Stimulated activated naive CD8-positive, alpha-beta T cell treated with anti-CD3 and anti-CD28 coated beads, Interleukin-15, amount 100 ng/mL, for 72 hours (primary cell): ENCODE measurements at regions not wholly inside any gene's neighbourhood (a gene's known extent, or its start where the extent isn't known, plus 50 kb on each side); places are given as distances from the start of the nearest gene placed in this dataset.
"Not testable (repeated sequence)": the region's sequence is repeated elsewhere in the genome, so short reads cannot be mapped to it uniquely, and the experiment has no call there.

ENCODE experiments used
- ATAC-seq: fragments of 150-1000 bp; cut with Tn5 transposase; 2 replicates; pipeline ENCODE4 v1.10.0; 2021; ENCODE audit warnings: mild to moderate bottlenecking, moderate library complexity
- DNase-seq, 2 donors: peaks; one replicate each; pipeline ENCODE4 v3.0.0; 2021 to 2022
- H3K27ac Mint-ChIP-seq, 2 donors: one replicate each; pipeline ENCODE4 v1.8.0; 2022; ENCODE audit warnings: mild to moderate bottlenecking in 2 of 2, mixed read lengths in 2 of 2, moderate library complexity in 2 of 2
- H3K27me3 Mint-ChIP-seq: one replicate; pipeline ENCODE4 v1.8.0; 2022; ENCODE audit warnings: mixed read lengths
- H3K4me1 Mint-ChIP-seq: one replicate; pipeline ENCODE4 v1.8.0; 2022; ENCODE audit warnings: mild to moderate bottlenecking, mixed read lengths
- H3K4me3 Mint-ChIP-seq, 2 donors: one replicate each; pipeline ENCODE4 v1.8.0; 2022; ENCODE audit warnings: mild to moderate bottlenecking in 2 of 2, mixed read lengths in 2 of 2, moderate library complexity in 1 of 2
- H3K9me3 Mint-ChIP-seq, 2 donors: one replicate each; pipeline ENCODE4 v1.8.0; 2022; ENCODE audit warnings: mixed read lengths in 2 of 2

DNA sequence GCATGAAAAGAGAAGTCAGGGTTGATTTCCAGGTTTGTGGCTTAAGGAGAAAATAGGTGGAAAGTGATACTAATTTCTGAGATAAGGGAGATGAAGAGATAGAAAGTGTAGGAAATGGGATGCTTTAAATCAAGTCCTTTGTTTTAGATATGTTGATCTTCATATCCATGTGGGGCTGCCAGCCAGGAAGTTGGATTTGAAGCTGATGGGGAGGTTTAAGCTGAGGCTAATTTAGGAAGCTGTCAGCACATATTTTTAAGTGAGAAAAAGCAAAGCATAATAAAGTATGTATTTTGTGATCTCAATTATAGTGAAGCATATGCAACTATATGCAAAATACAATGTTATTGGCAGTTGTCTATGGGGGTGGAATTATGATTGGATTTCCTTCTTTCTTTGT lies 428.4 kb downstream of the CSNK1G3 start:
- Mint-ChIP-seq H3K4me3 (no peak overlapping the region), H3K27me3 (no peaks in the 10 kb centered on the region), H3K27ac (no peak overlapping the region), H3K9me3 (peaks cover 21 to 44% of the 10 kb centered on the region in 2 donors), H3K4me1 (no peaks in the 10 kb centered on the region)
- no peak for DNase-seq
- no peak for ATAC-seq

DNA sequence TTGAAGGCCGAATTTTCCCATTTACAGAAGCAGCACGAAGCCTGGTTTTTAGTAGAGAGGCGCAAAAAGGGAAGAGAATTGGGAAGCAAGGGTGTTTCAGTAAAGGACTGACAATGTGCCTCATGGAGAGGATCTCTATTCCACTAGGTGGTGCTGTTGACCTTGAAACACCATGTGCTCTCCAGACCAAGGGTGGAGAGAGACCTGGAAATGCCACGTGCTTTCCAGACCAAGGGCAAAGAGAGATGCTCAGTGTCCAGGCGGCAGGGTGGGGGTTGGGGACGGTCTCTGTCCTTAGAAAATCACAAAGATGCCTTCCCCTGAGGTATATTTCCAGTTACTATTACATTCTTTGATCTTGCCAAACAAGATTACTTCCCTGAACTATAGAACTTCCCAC lies 425.3 kb downstream of the CSNK1G3 start:
- Mint-ChIP-seq H3K4me1 (no peaks in the 10 kb centered on the region), H3K27ac (no peak overlapping the region), H3K27me3 (no peaks in the 10 kb centered on the region), H3K9me3 (peaks cover 16 to 38% of the 10 kb centered on the region in 2 donors), H3K4me3 (no peak overlapping the region)
- DNase-seq (no peak), ATAC-seq (no peak)

DNA sequence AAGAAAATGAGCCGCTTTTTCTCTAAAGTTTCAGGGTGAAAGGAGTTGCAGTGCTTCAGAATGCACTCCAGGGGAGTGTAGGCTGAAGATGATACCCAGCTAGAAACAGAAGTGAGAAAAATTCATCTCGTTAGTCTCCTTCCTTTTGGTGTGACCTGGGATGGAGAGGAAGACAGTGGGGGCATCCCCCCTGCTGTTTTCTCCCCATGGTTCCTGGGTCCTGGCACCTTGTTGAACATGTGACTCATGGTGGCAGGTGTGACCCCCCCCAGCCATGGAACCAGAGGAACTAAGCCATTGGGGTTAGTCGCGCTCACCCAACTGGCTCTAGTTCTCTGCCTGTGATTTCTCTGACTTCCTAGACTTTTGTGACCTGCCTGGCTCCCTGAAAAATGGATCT lies 424.6 kb downstream of the CSNK1G3 start:
- peaks cover 16 to 38% of the 10 kb centered on the region in 2 donors for H3K9me3 Mint-ChIP-seq
- H3K27ac Mint-ChIP-seq = no peak overlapping the region
- no peaks in the 10 kb centered on the region for H3K27me3 Mint-ChIP-seq
- H3K4me3 Mint-ChIP-seq = no peak overlapping the region
- no peaks in the 10 kb centered on the region for H3K4me1 Mint-ChIP-seq
- ATAC-seq (no peak), DNase-seq (no peak)

DNA sequence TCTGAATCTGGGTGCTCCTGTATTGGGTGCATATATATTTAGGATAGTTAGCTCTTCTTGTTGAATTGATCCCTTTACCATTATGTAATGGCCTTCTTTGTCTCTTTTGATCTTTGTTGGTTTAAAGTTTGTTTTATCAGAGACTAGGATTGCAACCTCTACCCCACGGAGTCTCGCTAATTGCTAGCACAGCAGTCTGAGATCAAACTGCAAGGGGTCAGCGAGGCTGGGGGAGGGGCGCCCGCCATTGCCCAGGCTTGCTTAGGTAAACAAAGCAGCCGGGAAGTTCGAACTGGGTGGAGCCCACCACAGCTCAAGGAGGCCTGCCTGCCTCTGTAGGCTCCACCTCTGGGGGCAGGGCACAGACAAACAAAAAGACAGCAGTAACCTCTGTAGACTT lies 421.8 kb downstream of the CSNK1G3 start:
- H3K9me3 Mint-ChIP-seq = peaks cover 6 to 31% of the 10 kb centered on the region in 2 donors
- not testable (repeated sequence) for H3K27me3 Mint-ChIP-seq, H3K4me1 Mint-ChIP-seq, H3K27ac Mint-ChIP-seq, H3K4me3 Mint-ChIP-seq, ATAC-seq, DNase-seq

DNA sequence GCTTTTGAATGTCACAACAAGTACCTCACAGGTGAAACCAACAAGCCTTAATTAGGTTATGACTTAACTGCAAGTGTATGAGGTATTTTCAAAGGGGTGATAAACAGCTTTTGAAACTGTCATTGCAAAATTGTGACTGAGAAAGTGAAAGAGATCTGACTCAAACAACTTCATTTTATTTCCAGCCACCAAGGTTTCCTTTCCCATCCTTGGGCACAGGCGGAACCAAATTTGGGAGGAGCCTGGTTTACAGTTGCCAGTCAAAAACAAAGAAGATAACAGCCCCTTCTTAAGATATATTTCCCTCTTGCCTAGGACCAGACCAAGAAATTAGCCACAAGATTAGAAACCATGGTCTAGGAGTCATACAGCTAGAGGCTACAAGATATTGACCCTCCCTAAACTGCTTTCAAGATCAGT lies 417.1 kb downstream of the CSNK1G3 start:
- DNase-seq (peak in 1 of 2 donors; percentile 16), ATAC-seq (peak; percentile 50)

DNA sequence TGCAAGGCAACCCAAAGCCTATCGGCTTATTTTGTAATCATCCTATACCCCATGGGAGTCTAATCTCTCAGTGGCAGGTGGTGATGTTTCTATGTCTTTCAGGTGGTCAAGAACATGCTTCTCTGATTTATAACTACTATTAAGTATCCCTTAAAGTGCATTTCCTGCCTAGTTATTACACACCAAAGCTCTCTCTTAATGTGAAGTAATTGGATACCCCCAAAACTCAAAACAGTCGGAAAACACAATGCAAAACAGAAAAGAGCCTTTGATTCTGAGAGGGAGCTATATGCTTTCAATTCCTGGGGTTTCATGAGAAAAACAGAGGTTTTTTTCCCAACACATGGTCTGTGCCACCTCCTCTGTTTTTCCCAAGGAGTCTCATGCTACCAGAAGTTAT lies 416.4 kb downstream of the CSNK1G3 start:
- no peaks in the 10 kb centered on the region for H3K4me1 Mint-ChIP-seq
- H3K27me3 Mint-ChIP-seq = no peaks in the 10 kb centered on the region
- no peaks in the 10 kb centered on the region for H3K9me3 Mint-ChIP-seq
- ATAC-seq (no peak), DNase-seq (no peak)
- no peak overlapping the region for H3K27ac Mint-ChIP-seq
- H3K4me3 Mint-ChIP-seq = no peak overlapping the region

More for the DNA sequence above, 417.1 kb downstream of the CSNK1G3 start:
- H3K4me1 Mint-ChIP-seq = no peaks in the 10 kb centered on the region
- H3K9me3 Mint-ChIP-seq = no peaks in the 10 kb centered on the region
- H3K27me3 Mint-ChIP-seq = no peaks in the 10 kb centered on the region
- H3K27ac Mint-ChIP-seq = no peak overlapping the region
- no peak overlapping the region for H3K4me3 Mint-ChIP-seq

DNA sequence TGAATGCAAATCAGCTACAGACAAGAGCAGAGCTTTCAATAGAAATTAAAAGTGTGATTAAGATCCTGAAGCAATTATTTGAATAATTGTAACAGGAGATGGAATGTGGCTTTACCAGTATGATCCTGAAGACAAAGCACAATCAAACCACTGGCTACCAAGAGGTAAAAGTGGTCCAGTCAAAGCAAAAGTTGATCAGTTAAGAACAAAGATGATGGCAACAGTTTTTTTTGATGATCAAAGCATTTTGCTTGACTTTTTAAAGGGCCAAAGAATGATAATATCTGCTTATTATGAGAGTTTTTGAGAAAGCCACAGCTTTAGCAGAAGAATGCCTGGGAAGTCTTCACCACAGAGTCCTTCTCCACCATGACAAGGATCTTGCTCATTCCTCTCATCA lies 409.2 kb downstream of the CSNK1G3 start:
- Mint-ChIP-seq H3K4me3 (no peak overlapping the region), H3K27ac (no peak overlapping the region), H3K27me3 (no peaks in the 10 kb centered on the region), H3K9me3 (no peaks in the 10 kb centered on the region), H3K4me1 (no peaks in the 10 kb centered on the region)
- ATAC-seq = no peak
- DNase-seq = no peak

DNA sequence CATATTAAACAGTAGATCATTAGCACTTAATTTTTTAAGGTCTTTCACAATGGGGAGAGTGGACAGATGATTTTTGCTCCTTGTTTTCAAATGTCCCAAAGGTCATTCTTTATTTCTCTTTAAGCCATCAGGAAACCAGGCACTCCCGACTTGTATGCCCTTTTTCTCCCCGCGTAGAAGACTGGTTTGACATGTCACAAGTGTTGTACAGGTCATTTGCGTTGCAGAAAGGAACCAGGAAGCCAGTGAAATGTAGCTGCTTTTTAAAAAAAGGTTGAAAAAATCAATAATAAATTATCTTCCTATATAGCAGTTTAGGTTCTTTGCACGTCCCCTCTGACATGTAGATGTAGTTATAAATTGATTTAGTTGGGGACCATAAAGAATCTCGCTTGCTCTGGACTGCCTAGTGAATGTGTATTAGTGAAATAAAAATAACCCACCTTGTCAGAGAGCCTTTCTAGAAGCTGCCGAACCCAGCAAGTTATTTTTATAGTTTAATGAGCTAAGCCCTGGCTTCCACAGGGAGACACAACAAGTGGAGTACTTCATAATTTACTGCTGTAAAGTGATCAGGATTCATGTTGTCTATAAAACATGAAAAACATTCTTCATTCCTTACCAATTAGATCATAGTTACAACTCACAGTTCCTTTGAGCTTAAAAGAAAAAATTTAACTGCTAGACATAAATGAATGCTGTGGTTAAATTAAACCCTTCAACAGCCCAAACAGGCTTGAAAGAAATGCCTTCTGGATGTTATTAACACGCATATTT lies 404.6 kb downstream of the CSNK1G3 start:
- Mint-ChIP-seq H3K4me1 (no peaks in the 10 kb centered on the region), H3K4me3 (no peak overlapping the region), H3K9me3 (peaks cover 0 to 5% of the 10 kb centered on the region in 2 donors), H3K27me3 (no peaks in the 10 kb centered on the region), H3K27ac (no peak overlapping the region)
- DNase-seq (no peak), ATAC-seq (no peak)

DNA sequence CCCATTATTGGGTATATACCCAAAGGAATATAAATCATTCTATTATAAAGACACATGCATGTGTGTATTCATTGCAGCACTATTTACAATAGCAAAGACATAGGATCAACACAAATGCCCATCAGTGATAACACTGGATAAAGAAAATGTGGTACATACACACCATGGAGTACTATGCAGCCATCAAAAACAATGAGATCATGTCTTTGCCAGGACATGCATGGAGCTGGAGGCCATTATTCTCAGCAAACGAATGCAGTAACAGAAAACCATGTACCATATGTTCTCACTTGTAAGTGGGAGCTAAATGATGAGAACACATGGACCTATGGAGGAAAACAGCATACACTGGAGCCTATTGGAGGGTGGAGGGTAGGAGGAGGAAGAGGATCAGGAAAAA lies 402.4 kb downstream of the CSNK1G3 start:
- no peaks in the 10 kb centered on the region for H3K27me3 Mint-ChIP-seq
- ATAC-seq (no peak), DNase-seq (no peak)
- H3K4me3 Mint-ChIP-seq = no peak overlapping the region
- H3K4me1 Mint-ChIP-seq = no peaks in the 10 kb centered on the region
- H3K9me3 Mint-ChIP-seq = peaks cover 0 to 5% of the 10 kb centered on the region in 2 donors
- H3K27ac Mint-ChIP-seq = no peak overlapping the region

DNA sequence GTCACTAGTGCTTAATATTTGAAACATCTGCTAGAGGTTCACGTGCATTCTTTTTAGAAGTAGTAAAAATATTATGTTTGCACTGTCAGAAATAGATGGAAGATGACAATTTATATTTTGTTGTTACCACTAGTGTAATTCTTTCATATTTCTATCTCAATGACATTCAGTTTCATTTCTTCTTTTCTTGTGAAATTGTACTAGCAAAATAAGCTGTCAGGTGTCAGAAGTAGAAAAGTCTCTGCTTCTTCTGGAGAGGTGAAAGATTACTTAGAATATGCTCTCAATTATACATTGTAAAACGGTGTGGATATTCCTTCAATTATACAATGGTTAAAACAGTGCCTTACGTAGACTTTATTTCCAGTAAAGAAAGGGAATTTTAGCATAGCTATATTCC lies 395.4 kb downstream of the CSNK1G3 start:
- Mint-ChIP-seq H3K4me3 (no peak overlapping the region), H3K27me3 (no peaks in the 10 kb centered on the region), H3K4me1 (no peaks in the 10 kb centered on the region), H3K27ac (no peak overlapping the region), H3K9me3 (peaks cover 0 to 6% of the 10 kb centered on the region in 2 donors)
- DNase-seq = no peak
- ATAC-seq = no peak

DNA sequence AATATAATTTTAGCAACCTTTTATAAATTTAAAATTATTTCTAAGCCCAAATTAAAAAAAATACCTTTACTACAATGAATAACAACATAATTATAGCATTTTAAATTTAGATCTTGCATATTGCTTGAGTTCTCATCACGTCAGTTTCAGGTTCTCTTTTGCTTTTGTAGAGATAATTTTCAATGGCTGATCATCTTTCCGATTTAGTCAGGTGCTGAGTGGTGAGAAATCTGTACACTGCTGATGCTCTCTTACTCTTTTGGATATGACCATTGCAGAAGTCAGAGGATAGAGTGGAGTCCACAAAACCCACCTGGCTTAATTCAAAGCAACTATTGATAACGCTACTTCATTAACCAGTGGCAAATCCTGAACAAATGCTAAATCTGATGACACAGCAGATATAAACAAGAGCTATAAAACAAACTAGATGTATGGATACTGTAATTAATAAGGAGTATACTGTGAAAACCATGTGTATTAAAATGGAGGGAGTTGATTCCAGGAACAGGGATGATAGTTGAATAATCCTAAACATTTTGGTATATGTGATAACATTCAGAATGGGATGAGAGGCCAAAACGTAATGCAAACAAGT lies 394.8 kb downstream of the CSNK1G3 start:
- H3K4me3 Mint-ChIP-seq = no peak overlapping the region
- no peak for DNase-seq
- H3K4me1 Mint-ChIP-seq = no peaks in the 10 kb centered on the region
- H3K27ac Mint-ChIP-seq = no peak overlapping the region
- no peaks in the 10 kb centered on the region for H3K27me3 Mint-ChIP-seq
- H3K9me3 Mint-ChIP-seq = peaks cover 0 to 6% of the 10 kb centered on the region in 2 donors
- no peak for ATAC-seq

DNA sequence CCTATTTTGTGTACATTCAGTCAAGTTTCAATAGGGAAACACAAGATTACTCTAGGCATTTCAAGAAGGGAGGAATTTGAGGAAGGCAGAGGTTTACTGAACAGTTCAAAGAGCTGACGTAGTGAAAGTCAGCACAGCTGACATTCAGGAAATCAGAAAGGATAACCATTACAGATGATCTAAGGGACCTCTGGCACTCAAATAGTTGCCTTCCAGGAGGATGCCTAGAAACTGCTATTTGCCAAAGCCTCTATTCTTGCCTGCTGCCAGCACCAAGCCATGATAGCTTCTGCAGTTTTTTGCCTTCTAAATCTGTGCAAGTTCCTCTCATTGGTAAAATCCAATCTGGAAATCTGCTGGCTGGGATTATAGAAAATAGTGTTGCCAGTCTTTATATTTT lies 373.1 kb downstream of the CSNK1G3 start:
- no peak for ATAC-seq
- no peak overlapping the region for H3K27ac Mint-ChIP-seq
- peaks cover 0 to 7% of the 10 kb centered on the region in 2 donors for H3K9me3 Mint-ChIP-seq
- no peak overlapping the region for H3K4me3 Mint-ChIP-seq
- H3K27me3 Mint-ChIP-seq = no peaks in the 10 kb centered on the region
- no peak for DNase-seq
- no peaks in the 10 kb centered on the region for H3K4me1 Mint-ChIP-seq

DNA sequence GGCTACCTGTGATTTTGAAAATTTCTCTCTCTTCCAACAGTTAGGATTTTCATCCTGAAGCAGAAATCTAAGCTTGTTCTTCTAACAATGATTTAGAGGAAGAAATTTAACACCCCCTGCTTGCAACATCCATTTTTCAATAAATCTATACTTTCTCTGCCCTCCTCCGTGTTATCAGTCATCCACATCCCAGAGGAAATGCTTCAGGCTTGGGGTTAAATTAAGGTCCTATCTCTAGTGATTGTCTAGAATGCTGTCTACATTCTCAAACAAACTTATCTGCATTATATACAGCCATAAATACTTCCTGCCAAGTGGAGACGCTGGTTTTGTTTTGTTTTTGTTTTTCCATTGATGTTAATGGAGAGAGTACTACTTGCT lies 371.0 kb downstream of the CSNK1G3 start:
- peaks cover 0 to 7% of the 10 kb centered on the region in 2 donors for H3K9me3 Mint-ChIP-seq
- no peaks in the 10 kb centered on the region for H3K4me1 Mint-ChIP-seq
- DNase-seq (no peak), ATAC-seq (no peak)
- H3K4me3 Mint-ChIP-seq = no peak overlapping the region
- H3K27me3 Mint-ChIP-seq = no peaks in the 10 kb centered on the region
- no peak overlapping the region for H3K27ac Mint-ChIP-seq

DNA sequence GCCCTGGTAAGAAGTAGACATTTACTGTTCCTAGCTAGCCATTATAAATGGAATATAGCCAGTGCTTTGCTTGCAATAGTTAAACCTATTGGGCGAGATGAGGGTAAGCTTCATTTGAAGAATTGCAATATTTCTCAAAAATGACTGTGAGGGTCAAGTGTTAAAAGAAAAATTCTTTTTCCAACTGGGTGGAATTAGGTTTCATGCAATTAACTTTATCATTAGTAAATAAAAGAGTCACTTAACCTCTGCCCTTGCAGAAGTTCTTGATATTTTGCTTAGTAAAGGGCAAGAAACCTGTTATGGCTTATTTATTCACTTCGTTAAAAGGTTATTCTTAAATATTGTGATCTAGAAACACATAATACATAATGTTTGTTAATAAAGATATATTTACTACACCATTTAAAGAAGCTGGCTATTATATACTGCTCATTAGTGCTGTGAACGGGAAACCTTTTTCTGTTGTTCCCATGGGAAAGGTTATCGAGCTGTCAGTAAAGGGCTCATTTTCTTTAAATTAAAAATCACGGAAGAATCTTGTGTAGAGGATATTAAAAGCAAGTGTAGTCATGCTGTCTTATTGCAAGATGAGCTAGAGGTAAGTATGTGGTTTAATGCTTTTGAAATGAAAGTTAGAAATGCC lies 370.5 kb downstream of the CSNK1G3 start:
- Mint-ChIP-seq H3K9me3 (peaks cover 0 to 7% of the 10 kb centered on the region in 2 donors), H3K27ac (no peak overlapping the region), H3K4me1 (no peaks in the 10 kb centered on the region), H3K27me3 (no peaks in the 10 kb centered on the region), H3K4me3 (no peak overlapping the region)
- DNase-seq (no peak), ATAC-seq (no peak)

DNA sequence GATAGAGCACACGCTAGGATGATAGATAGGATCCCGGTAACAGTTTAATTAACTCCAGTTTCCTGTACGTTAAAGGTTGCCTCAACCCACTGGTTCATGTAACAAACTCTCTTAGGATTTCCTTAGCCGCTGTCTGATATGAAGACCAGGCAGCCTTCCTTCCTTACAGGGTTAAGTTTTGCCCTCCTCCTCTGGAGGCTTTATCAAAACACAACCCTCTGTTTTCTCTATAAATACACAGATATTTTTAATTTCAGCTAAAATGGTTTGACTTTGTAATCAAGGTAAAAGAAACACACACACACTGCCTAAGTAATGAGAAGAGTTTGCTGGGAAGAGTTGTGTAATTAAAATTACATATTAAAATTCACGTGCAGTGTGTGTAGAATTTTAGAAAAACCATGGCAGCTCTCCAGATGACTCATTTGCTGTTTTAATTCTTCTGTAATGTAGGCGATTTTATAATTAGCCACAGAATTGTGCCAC lies 369.8 kb downstream of the CSNK1G3 start:
- peaks cover 0 to 7% of the 10 kb centered on the region in 2 donors for H3K9me3 Mint-ChIP-seq
- DNase-seq (no peak), ATAC-seq (no peak)
- H3K27me3 Mint-ChIP-seq = no peaks in the 10 kb centered on the region
- no peaks in the 10 kb centered on the region for H3K4me1 Mint-ChIP-seq
- H3K27ac Mint-ChIP-seq = no peak overlapping the region
- no peak overlapping the region for H3K4me3 Mint-ChIP-seq

DNA sequence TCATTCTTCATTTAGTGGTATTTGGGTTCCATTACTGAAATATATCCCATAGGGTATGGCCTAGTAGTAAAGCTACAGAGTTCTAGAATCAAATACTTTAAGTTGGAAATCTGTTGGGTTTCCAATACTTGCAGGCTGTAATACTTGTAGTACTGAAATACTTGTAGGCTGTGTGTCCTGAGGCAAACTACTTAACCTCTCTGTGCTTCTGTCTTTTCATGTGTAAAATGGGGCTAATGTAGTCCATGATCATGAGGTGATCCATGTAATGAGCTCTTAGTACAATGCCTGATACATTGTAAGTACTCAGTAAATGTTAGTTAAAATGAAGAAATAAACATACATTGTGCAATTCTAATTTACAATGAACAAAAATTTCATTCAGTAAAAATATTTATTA lies 368.9 kb downstream of the CSNK1G3 start:
- no peak overlapping the region for H3K4me3 Mint-ChIP-seq
- H3K27me3 Mint-ChIP-seq = no peaks in the 10 kb centered on the region
- H3K4me1 Mint-ChIP-seq = no peaks in the 10 kb centered on the region
- ATAC-seq (no peak), DNase-seq (no peak)
- H3K9me3 Mint-ChIP-seq = peaks cover 0 to 7% of the 10 kb centered on the region in 2 donors
- no peak overlapping the region for H3K27ac Mint-ChIP-seq
